Osteocyte (in vitro differentiated cells): ENCODE measurements at regions not wholly inside any gene's neighbourhood (a gene's known extent, or its start where the extent isn't known, plus 50 kb on each side); places are given as distances from the start of the nearest gene placed in this dataset.

Source experiments
- DNase-seq: peaks from one replicate; pipeline ENCODE4 v3.0.0; 2021; ENCODE audit warnings: mixed read lengths; ENCODE audit not compliant: unreplicated experiment; ENCODE audit errors: extremely low spot score
- H3K27ac Mint-ChIP-seq: one replicate; pipeline ENCODE4 v1.8.0; 2021; ENCODE audit warnings: mild to moderate bottlenecking, mixed read lengths; ENCODE audit not compliant: unreplicated experiment
- H3K27me3 Mint-ChIP-seq: one replicate; pipeline ENCODE4 v1.8.0; 2021; ENCODE audit warnings: mixed read lengths; ENCODE audit not compliant: unreplicated experiment
- H3K36me3 Mint-ChIP-seq: one replicate; pipeline ENCODE4 v1.8.0; 2021; ENCODE audit warnings: mixed read lengths; ENCODE audit not compliant: unreplicated experiment
- H3K4me1 Mint-ChIP-seq: one replicate; pipeline ENCODE4 v1.8.0; 2021; ENCODE audit warnings: mixed read lengths; ENCODE audit not compliant: unreplicated experiment
- H3K4me3 Mint-ChIP-seq: one replicate; pipeline ENCODE4 v1.8.0; 2021; ENCODE audit warnings: mild to moderate bottlenecking, moderate library complexity, mixed read lengths; ENCODE audit not compliant: unreplicated experiment
- H3K9me3 Mint-ChIP-seq: one replicate; pipeline ENCODE4 v1.8.0; 2021; ENCODE audit warnings: mixed read lengths; ENCODE audit not compliant: unreplicated experiment
- TF ChIP-seq, protein P1 (sequence below): fragments of 200-600 bp; sonication (generic); IDR thresholded peaks from 2 replicates; pipeline ENCODE4 v1.5.0; 2021; ENCODE audit warnings: antibody characterized with exemption, mild to moderate bottlenecking, moderate library complexity

DNA sequence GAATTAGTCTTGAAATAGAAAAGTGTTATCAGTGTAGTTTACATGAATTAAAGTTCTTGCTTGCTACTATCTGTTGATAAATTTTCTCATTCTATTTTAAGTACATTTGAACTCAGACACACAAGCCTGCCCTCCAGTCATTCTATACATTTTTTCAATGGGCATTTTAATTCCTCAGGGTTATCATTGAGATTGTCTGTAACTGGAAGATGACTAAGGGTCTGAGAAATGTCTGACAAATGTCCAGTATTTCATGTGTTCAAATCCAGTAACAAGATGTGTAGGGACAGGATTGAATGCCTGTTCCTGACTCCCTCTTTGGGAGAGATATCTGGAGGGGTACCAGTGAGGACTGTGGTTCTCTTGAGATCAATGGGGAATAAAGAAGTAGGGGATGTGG, 223.9 kb upstream of the ADAMTSL1 start:
- Mint-ChIP-seq H3K9me3 (no peaks in the 10 kb centered on the region), H3K4me1 (peaks cover 2% of the 10 kb centered on the region), H3K27me3 (no peaks in the 10 kb centered on the region), H3K36me3 (no peaks in the 10 kb centered on the region), H3K4me3 (no peak overlapping the region), H3K27ac (no peak overlapping the region)
- DNase-seq = no peak
- TF ChIP-seq, protein P1, sequence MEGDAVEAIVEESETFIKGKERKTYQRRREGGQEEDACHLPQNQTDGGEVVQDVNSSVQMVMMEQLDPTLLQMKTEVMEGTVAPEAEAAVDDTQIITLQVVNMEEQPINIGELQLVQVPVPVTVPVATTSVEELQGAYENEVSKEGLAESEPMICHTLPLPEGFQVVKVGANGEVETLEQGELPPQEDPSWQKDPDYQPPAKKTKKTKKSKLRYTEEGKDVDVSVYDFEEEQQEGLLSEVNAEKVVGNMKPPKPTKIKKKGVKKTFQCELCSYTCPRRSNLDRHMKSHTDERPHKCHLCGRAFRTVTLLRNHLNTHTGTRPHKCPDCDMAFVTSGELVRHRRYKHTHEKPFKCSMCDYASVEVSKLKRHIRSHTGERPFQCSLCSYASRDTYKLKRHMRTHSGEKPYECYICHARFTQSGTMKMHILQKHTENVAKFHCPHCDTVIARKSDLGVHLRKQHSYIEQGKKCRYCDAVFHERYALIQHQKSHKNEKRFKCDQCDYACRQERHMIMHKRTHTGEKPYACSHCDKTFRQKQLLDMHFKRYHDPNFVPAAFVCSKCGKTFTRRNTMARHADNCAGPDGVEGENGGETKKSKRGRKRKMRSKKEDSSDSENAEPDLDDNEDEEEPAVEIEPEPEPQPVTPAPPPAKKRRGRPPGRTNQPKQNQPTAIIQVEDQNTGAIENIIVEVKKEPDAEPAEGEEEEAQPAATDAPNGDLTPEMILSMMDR = no peak

DNA sequence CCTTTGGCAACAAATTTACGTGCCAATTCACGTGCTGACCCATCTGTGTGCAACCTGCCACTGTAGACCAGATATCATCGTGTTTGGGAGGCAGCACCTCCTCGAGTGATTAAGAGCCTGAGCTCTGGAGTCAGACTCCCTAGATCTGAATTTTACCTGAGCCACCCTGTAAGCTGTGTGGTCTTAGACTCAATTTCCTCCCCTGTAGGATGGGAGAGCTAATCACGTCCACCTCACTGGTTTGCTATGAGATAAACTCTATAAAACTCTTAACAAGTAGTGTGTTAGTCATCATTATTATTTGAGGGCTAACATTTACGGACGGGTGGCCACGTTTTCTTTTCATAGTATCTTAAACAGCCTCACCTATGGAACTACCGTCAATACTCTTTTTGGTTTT, 220.0 kb upstream of the ADAMTSL1 start:
- Mint-ChIP-seq H3K9me3 (no peaks in the 10 kb centered on the region), H3K4me1 (peaks cover 5% of the 10 kb centered on the region), H3K4me3 (no peak overlapping the region), H3K27ac (no peak overlapping the region), H3K36me3 (no peaks in the 10 kb centered on the region), H3K27me3 (no peaks in the 10 kb centered on the region)
- TF ChIP-seq, protein P1 = no peak
- DNase-seq = no peak

DNA sequence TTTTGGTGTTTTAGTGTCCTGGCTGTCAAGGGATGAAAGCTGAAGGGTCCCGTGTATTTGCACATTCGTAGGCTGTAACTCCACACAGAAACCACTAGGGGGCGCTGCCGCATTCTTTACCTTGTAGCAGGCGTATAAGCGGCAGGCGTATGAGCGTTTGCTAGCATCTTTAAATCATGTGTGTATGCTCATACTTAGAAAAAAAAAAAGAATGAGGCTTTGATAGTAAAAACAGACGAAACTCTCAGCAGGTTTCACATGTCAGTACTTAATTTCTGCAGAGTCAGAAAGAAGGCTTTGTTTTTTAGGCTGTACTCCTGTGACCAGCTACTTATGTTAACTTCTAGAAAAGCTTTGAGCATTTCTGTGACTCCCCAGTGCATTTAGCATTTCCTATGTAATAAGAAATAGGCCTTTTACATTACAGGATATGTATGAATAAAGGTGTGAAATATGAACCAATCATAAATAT, 218.8 kb upstream of the ADAMTSL1 start:
- H3K27ac Mint-ChIP-seq = no peak overlapping the region
- DNase-seq = peak; percentile 90
- no peaks in the 10 kb centered on the region for H3K9me3 Mint-ChIP-seq
- no peaks in the 10 kb centered on the region for H3K27me3 Mint-ChIP-seq
- no peak overlapping the region for H3K4me3 Mint-ChIP-seq
- TF ChIP-seq, protein P1 = peak; percentile 96
- H3K4me1 Mint-ChIP-seq = peaks cover 5% of the 10 kb centered on the region
- H3K36me3 Mint-ChIP-seq = no peaks in the 10 kb centered on the region

DNA sequence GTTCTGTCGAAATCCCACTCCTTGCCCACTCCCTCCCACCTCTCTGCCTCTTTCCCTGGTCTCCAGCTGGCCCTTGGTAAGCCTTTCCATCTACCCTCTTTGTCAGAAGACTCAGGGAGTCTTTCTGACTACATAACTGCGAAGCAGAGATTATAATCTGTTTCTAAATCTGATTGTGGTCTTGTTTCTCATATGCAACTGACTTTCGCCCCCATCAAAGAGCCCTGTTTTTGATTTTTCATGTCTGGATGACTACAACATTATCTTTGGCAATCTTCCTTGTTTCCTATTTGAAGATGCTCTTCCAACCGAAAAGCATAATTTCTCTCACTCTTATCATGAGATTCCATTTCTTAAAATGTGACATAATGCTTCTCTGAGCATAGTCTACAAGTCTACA, 218.2 kb upstream of the ADAMTSL1 start:
- Mint-ChIP-seq H3K4me3 (no peak overlapping the region), H3K27ac (no peak overlapping the region), H3K9me3 (no peaks in the 10 kb centered on the region), H3K36me3 (no peaks in the 10 kb centered on the region), H3K4me1 (peaks cover 8% of the 10 kb centered on the region), H3K27me3 (no peaks in the 10 kb centered on the region)
- TF ChIP-seq, protein P1 = no peak
- no peak for DNase-seq

DNA sequence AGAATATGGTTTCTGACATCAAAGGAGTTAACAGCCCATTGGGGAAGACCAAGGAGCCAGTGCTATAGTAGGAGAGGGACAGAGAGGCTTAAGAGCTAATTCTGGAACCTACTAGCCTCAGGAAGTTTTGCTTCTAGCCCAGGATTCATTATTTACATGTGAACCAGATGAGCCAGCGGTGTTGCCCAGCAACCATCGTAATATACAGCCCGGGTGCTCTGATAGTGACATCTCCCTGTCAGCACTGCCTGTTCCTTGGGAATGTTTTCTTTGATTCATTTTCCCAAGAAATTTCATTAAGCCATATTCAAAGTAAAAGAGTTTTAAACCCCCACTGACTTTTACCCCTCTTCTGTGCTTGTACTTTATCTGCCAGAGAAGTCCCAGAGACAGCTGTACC, 217.4 kb upstream of the ADAMTSL1 start:
- peaks cover 11% of the 10 kb centered on the region for H3K4me1 Mint-ChIP-seq
- no peaks in the 10 kb centered on the region for H3K36me3 Mint-ChIP-seq
- TF ChIP-seq, protein P1 = no peak
- no peak overlapping the region for H3K27ac Mint-ChIP-seq
- no peak overlapping the region for H3K4me3 Mint-ChIP-seq
- no peak for DNase-seq
- H3K9me3 Mint-ChIP-seq = no peaks in the 10 kb centered on the region
- no peaks in the 10 kb centered on the region for H3K27me3 Mint-ChIP-seq
